GM23248 (cell line): ENCODE measurements at regions not wholly inside any gene's neighbourhood (a gene's known extent, or its start where the extent isn't known, plus 50 kb on each side); places are given as distances from the start of the nearest gene placed in this dataset.

Experiments
- DNase-seq: peaks from one replicate; pipeline ENCODE4 v3.0.0-alpha.2; 2015
- H2AFZ ChIP-seq: fragments of 200-600 bp; sonication (generic); 2 replicates; pipeline ENCODE4 v1.6.1; 2016; ENCODE audit warnings: antibody characterized with exemption
- H3F3A ChIP-seq: fragments of 200-600 bp; sonication (generic); 2 replicates; pipeline ENCODE4 v1.6.1; 2016; ENCODE audit warnings: mild to moderate bottlenecking, antibody characterized with exemption, mixed run types; ENCODE audit not compliant: insufficient read depth
- H3K27ac ChIP-seq: fragments of 200-600 bp; sonication (generic); 2 replicates; pipeline ENCODE4 v1.5.1; 2016; ENCODE audit warnings: mild to moderate bottlenecking
- H3K27me3 ChIP-seq: fragments of 200-600 bp; sonication (generic); replicated peaks from 2 replicates; pipeline ENCODE4 v1.6.1; 2016; ENCODE audit warnings: mild to moderate bottlenecking; ENCODE audit not compliant: insufficient read depth
- H3K36me3 ChIP-seq: fragments of 200-600 bp; sonication (generic); 2 replicates; pipeline ENCODE4 v1.6.1; 2016; ENCODE audit warnings: low read depth, mild to moderate bottlenecking
- H3K4me1 ChIP-seq: fragments of 200-600 bp; sonication (generic); 2 replicates; pipeline ENCODE4 v1.6.1; 2016; ENCODE audit warnings: mild to moderate bottlenecking; ENCODE audit not compliant: insufficient read depth
- H3K4me2 ChIP-seq: fragments of 200-600 bp; sonication (generic); one replicate; pipeline ENCODE4 v1.6.1; 2016; ENCODE audit warnings: mild to moderate bottlenecking; ENCODE audit not compliant: unreplicated experiment
- H3K4me3 ChIP-seq: fragments of 200-600 bp; sonication (generic); 2 replicates; pipeline ENCODE4 v1.5.1; 2016; ENCODE audit warnings: mild to moderate bottlenecking
- H3K79me2 ChIP-seq: fragments of 200-600 bp; sonication (generic); 2 replicates; pipeline ENCODE4 v1.6.1; 2016; ENCODE audit warnings: mild to moderate bottlenecking; ENCODE audit not compliant: insufficient read depth
- H3K9ac ChIP-seq: fragments of 200-600 bp; sonication (generic); 2 replicates; pipeline ENCODE4 v1.6.1; 2016; ENCODE audit warnings: mild to moderate bottlenecking
- H3K9me2 ChIP-seq: fragments of 200-600 bp; sonication (generic); 2 replicates; pipeline ENCODE4 v1.6.1; 2016; ENCODE audit warnings: mixed run types, mild to moderate bottlenecking, moderate library complexity; ENCODE audit not compliant: insufficient read depth
- H3K9me3 ChIP-seq: fragments of 200-600 bp; sonication (generic); one replicate; pipeline ENCODE4 v1.6.1; 2017; ENCODE audit warnings: low read depth
- H4K20me1 ChIP-seq: fragments of 200-600 bp; sonication (generic); 2 replicates; pipeline ENCODE4 v1.6.0; 2016; ENCODE audit not compliant: insufficient read depth
- EZH2 ChIP-seq: fragments of 200-600 bp; sonication (generic); IDR thresholded peaks from 2 replicates; pipeline ENCODE4 v1.6.1; 2018; ENCODE audit warnings: antibody characterized with exemption, mild to moderate bottlenecking; ENCODE audit not compliant: insufficient read depth, poor library complexity, severe bottlenecking
- EZH2phosphoT487 ChIP-seq: fragments of 200-600 bp; sonication (generic); IDR thresholded peaks from 2 replicates; pipeline ENCODE4 v1.6.1; 2018; ENCODE audit warnings: antibody characterized with exemption, moderate library complexity, mild to moderate bottlenecking, low read depth; ENCODE audit not compliant: insufficient read depth
- WGBS, 2 experiments: methylation state at CpG; one replicate each; pipeline ENCODE4 v1.1.6; 2015 to 2017; ENCODE audit warnings: low lambda C conversion rate in 2 of 2, low coverage in 1 of 2; ENCODE audit errors: missing lambda C conversion rate in 2 of 2; 5-methylcytosine and 5-hydroxymethylcytosine counted together
- in situ Hi-C: fragments of 300-500 bp; cut with MboI; formaldehyde crosslinking; loops from 2 replicates; pipeline ENCODE4 v1.15.0; 2020

DNA sequence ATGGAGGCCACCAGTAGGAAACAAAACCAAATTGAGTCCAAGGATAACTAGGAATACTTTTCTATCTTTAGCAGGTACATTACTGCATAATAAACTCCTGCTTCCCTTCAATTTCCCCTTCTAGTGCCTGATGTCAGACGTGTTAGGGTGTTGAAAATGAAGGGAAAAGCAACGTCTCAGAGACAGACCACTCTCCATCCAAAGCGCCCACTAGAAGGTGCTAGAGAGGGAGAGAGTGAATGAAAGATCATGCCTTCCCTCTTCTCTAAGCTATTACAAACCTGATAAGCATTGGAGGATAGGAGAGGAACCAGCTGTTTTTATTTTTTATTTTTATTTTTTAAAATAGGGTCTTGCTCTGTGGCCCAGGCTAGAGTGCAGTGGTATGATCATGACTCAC is 64.1 kb downstream of the ZNF641 start:
- TF ChIP-seq EZH2 (no peak), EZH2phosphoT487 (no peak)
- Histone ChIP-seq H3F3A (no peaks in the 10 kb centered on the region), H3K4me3 (no peak overlapping the region), H3K79me2 (no peaks in the 10 kb centered on the region), H3K9me2 (no peaks in the 10 kb centered on the region), H3K27ac (no peak overlapping the region), H3K27me3 (no peaks in the 10 kb centered on the region; the same call in 1 of the 2 replicates), H2AFZ (no peak overlapping the region), H3K9me3 (no peaks in the 10 kb centered on the region), H4K20me1 (no peaks in the 10 kb centered on the region), H3K36me3 (no peaks in the 10 kb centered on the region), H3K9ac (no peak overlapping the region), H3K4me2 (no peak overlapping the region), H3K4me1 (no peaks in the 10 kb centered on the region)
- in situ Hi-C loops: no loop called here
- peak; percentile 17 for DNase-seq
- 11 to 12% methylated on average over 3 of the region's 3 CpGs for WGBS, 2 experiments

DNA sequence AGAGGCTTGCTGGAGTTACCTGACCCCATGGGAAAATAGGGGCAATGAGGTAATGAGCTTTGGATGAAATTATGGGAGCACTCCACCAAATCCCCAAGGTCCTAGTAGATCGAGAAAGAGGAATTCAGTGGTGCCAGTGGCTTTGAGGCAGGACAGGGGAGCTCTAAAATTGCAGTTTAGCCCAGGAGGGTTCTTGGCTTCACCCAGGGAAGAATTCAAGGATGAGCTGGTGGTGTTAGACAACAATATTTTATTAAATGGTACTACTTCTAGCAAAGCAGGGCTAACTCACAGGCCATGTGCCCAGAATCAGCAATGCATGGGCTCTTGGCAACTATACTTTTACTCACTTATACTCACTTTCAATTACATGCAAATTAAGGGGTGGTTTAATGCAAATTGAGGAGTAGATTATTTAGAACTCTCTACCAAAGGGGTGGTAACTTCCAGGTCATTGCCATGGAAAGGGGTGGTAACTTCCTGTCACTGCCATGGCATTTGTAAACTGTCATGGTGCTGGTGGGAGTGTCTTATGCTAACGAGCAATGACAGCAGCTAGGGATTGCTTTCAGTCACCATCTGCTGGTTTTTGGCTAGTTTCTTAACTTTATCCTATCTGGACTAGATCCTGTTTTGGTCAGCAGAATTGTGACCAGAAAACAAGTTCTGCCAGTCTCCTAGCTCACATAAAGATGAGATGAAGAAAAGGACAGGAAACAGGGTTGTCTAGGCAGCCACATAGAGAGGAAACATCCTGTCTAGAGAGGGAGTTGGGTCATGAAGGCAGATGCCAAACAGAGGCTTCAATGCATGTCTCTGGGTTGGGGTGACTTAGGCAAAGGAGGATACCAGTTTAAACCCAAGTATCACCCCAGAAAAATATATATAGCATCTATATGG is 64.7 kb downstream of the ZNF641 start:
- no peaks in the 10 kb centered on the region for H3K4me1 ChIP-seq
- no peaks in the 10 kb centered on the region for H3F3A ChIP-seq
- no peak overlapping the region for H3K4me2 ChIP-seq
- H2AFZ ChIP-seq: no peak overlapping the region
- no peak for DNase-seq
- H3K4me3 ChIP-seq: no peak overlapping the region
- no peaks in the 10 kb centered on the region for H4K20me1 ChIP-seq
- no peaks in the 10 kb centered on the region; the same call in 1 of the 2 replicates for H3K27me3 ChIP-seq
- no peaks in the 10 kb centered on the region for H3K79me2 ChIP-seq
- TF ChIP-seq EZH2 (no peak), EZH2phosphoT487 (no peak)
- in situ Hi-C loops: no loop called here
- no peak overlapping the region for H3K9ac ChIP-seq
- H3K9me2 ChIP-seq: no peaks in the 10 kb centered on the region
- no peak overlapping the region for H3K27ac ChIP-seq
- 28 to 38% methylated on average over 2 of the region's 2 CpGs for WGBS, 2 experiments
- H3K36me3 ChIP-seq: no peaks in the 10 kb centered on the region
- no peaks in the 10 kb centered on the region for H3K9me3 ChIP-seq

DNA sequence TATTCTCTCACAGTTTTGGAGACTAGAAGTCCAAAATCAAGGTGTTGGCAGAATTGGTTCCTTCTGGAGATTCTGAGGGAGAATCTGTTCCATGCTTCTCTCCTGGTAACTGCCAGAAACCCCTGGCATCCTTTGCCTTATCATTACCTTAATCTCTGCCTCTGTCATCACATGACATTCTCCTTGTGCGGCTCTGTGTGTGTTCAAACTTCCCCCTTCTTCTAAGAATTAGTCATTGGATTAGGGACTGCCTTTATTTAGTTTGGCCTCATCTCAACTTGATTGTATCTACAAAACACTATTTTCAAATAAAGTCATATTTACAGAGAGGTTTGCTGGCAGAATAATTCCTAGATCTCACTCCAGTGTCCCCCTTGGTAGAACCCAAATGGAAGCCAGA is 68.9 kb downstream of the ZNF641 start:
- H3K4me2 ChIP-seq: no peak overlapping the region
- no peaks in the 10 kb centered on the region for H3K79me2 ChIP-seq
- no peak overlapping the region for H3K4me3 ChIP-seq
- no peaks in the 10 kb centered on the region for H3K36me3 ChIP-seq
- no peak for DNase-seq
- in situ Hi-C loops: no loop called here
- H3K4me1 ChIP-seq: no peaks in the 10 kb centered on the region
- H2AFZ ChIP-seq: no peak overlapping the region
- no peak overlapping the region for H3K27ac ChIP-seq
- no peak for TF ChIP-seq EZH2
- H3K9me2 ChIP-seq: no peaks in the 10 kb centered on the region
- H3K27me3 ChIP-seq: no peaks in the 10 kb centered on the region; the same call in 1 of the 2 replicates
- no peak overlapping the region for H3K9ac ChIP-seq
- H4K20me1 ChIP-seq: no peaks in the 10 kb centered on the region
- no peaks in the 10 kb centered on the region for H3F3A ChIP-seq
- no peaks in the 10 kb centered on the region for H3K9me3 ChIP-seq
- WGBS, 2 experiments: 0% methylated on average over 1 of the region's 1 CpG

DNA sequence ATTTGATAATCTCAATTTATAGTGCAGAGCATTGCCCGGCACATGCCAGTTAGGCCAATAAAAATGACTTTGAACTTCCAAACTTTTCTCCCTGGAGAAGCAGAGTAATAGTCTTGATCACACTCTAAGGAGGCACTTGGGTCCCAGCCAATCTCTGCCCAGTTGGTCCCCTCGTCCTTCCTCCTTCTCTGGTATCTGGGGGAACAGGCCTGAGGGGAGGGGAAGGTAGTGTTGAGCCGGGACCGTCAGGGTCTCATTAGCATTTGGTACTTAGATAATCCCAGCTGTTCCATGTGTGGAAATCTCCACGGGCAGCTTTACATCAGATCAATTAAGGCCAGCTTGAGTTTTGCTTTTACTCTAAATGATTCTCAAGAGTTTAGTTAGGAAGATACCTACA is 70.1 kb downstream of the ZNF641 start:
- TF ChIP-seq EZH2phosphoT487 (no peak), EZH2 (no peak)
- H3K27me3 ChIP-seq: no peaks in the 10 kb centered on the region; the same call in 1 of the 2 replicates
- WGBS, 2 experiments: 15 to 22% methylated on average over 5 of the region's 5 CpGs
- H3F3A ChIP-seq: no peaks in the 10 kb centered on the region
- H3K4me3 ChIP-seq: no peak overlapping the region
- no peak overlapping the region for H2AFZ ChIP-seq
- H3K9me3 ChIP-seq: no peaks in the 10 kb centered on the region
- no peak for DNase-seq
- no peaks in the 10 kb centered on the region for H3K36me3 ChIP-seq
- no peak overlapping the region for H3K27ac ChIP-seq
- no peaks in the 10 kb centered on the region for H3K4me1 ChIP-seq
- no peaks in the 10 kb centered on the region for H3K79me2 ChIP-seq
- H3K9me2 ChIP-seq: no peaks in the 10 kb centered on the region
- H4K20me1 ChIP-seq: no peaks in the 10 kb centered on the region
- H3K4me2 ChIP-seq: no peak overlapping the region
- H3K9ac ChIP-seq: no peak overlapping the region
- in situ Hi-C loops: no loop called here
